WI38 (cell line): ENCODE measurements at regions not wholly inside any gene's neighbourhood (a gene's known extent, or its start where the extent isn't known, plus 50 kb on each side); places are given as distances from the start of the nearest gene placed in this dataset.
"Not testable (repeated sequence)": the region's sequence is repeated elsewhere in the genome, so short reads cannot be mapped to it uniquely, and the experiment has no call there.

Experiments used
- H3K4me3 ChIP-seq: 2 replicates; pipeline ENCODE4 v1.5.1; 2011; ENCODE audit warnings: low read depth, mild to moderate bottlenecking, control low read depth, low read length
- TF ChIP-seq, protein P1 (sequence below): IDR thresholded peaks from 2 replicates; pipeline ENCODE4 v1.5.1; 2012; ENCODE audit warnings: low read depth, mild to moderate bottlenecking, control low read depth, low read length

DNA sequence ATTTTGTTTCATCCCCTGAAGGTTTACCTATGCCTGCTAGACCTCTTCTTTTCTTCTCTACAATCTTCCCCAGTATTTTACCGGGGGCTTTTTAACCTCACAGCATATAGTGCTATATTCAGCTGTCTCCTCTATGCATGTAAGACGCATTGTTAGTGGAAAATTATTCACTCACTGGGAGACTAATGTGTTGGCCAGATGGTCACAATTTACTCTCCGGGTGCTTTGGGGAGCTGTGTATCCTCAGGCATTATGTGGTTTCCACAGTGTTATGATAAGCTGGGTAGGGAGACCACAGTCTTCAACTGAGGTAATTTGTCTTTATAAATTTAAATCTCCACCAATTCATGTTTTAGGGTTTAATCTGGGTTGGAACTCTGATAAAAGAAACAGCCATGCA, 553.8 kb upstream of the PTCHD4 start:
- H3K4me3 ChIP-seq: no peak overlapping the region
- TF ChIP-seq, protein P1, sequence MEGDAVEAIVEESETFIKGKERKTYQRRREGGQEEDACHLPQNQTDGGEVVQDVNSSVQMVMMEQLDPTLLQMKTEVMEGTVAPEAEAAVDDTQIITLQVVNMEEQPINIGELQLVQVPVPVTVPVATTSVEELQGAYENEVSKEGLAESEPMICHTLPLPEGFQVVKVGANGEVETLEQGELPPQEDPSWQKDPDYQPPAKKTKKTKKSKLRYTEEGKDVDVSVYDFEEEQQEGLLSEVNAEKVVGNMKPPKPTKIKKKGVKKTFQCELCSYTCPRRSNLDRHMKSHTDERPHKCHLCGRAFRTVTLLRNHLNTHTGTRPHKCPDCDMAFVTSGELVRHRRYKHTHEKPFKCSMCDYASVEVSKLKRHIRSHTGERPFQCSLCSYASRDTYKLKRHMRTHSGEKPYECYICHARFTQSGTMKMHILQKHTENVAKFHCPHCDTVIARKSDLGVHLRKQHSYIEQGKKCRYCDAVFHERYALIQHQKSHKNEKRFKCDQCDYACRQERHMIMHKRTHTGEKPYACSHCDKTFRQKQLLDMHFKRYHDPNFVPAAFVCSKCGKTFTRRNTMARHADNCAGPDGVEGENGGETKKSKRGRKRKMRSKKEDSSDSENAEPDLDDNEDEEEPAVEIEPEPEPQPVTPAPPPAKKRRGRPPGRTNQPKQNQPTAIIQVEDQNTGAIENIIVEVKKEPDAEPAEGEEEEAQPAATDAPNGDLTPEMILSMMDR: no peak

DNA sequence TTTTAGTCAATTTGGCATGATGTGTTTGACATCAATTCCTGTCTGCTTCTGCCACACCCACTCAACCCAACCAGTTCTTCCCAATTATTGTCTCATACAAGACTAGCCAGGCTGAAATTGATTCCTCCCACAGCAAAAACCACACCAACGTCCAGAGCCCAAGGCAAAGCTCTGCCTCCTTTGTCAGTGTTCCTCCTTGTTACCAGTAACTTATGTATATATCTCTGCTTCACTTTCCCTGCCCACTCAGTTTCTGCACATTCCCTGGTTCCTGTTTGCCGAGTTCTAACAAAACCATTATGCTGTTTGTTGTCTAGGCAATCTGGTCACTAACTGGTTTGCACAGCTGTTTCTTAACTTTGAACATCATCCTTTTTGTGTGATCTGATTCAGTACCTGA, 547.9 kb upstream of the PTCHD4 start:
- TF ChIP-seq, protein P1: no peak
- H3K4me3 ChIP-seq: no peak overlapping the region

DNA sequence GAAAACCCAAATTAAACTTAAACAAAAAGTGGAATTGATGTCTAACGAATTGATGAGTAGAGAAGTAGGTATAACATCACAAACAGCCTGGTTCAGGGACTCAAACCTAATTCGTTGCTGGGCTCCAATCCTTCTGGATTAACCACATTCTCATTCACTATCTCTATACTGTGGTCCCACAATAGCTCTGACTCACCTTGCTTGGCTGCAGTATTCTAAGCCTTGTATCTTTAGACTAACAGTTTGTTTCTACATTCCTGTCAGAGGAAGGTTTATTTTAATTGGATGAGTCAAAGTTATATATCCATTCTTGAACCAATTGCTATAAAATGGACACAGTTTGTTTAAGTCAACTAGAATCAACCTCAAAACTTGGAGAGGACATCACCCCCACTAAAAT, 530.5 kb upstream of the PTCHD4 start:
- TF ChIP-seq, protein P1: no peak
- no peak overlapping the region for H3K4me3 ChIP-seq

DNA sequence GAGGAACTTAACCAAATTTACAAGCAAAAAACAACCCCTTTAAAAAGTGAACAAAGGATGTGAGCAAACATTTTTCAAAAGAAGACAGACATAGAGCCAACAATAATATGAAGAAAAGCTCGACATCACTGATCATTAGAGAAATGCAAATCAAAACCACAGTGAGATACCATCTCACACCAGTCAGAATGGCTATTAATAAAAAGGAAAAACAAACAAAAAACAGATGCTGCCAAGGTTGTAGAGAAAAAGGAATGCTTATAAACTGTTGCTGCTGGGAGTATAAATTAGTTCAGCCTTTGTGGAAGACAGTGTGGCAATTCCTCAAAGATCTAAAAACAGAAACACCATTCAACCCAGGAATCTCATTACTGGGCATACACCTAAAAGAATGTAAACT, 527.8 kb upstream of the PTCHD4 start:
- H3K4me3 ChIP-seq: not testable (repeated sequence)

DNA sequence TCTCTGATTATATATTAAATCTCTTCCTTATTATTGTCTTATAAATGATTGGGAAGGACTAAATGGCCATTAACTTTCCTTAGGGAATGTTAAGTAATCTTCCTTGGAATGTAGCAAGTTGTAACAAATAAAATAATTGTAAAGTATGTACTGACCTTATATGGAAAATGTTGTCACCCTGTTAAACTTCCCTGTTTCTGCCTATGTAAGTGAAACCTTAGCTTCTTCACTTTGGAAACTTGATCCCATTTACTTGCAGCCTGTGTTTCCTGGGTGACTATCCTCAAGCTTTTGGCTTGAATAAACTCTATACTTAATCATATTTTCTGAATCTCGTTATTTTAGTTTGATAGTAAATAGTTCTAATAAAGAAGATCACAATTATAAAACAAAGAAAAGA, 519.5 kb upstream of the PTCHD4 start:
- TF ChIP-seq, protein P1: no peak

DNA sequence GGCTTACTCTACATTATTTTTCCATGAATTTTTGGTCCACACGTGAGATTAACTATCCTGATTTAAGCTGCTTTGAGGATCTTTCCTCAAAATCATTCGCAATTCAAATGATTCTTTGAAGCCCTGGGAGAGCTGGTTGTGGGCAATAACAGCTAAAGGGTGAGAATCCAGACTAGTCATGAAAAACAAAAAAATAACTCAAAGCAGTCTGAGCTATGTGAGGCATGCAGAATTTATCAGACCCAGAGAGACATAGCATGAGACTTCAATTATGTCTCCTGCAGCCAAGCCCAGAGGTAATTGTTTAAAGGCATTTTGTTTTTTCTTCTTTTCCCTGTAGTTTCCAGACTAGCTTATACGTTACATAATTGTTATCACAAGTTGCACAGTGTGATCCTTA, 517.3 kb upstream of the PTCHD4 start:
- TF ChIP-seq, protein P1: no peak
- no peak overlapping the region for H3K4me3 ChIP-seq

More for the DNA sequence above, 519.5 kb upstream of the PTCHD4 start:
- H3K4me3 ChIP-seq: no peak overlapping the region

DNA sequence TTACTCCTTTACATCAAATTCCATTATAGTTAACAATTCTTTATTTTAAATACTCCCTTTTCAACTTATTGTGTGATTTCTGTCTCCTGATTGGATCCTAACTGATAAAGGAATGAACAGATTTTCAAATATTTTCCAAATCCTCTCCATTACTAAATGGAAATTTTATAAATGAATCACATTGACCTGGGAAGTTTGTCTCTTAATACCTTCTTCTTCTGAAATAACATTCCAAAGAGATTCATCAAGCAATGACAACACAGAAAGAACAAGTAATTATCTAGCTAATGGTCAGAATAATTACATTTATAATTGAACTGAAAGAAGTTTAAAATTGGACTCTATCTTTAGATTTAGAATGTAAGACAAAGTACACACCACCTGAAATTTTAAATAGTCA, 515.4 kb upstream of the PTCHD4 start:
- no peak overlapping the region for H3K4me3 ChIP-seq
- TF ChIP-seq, protein P1: no peak

DNA sequence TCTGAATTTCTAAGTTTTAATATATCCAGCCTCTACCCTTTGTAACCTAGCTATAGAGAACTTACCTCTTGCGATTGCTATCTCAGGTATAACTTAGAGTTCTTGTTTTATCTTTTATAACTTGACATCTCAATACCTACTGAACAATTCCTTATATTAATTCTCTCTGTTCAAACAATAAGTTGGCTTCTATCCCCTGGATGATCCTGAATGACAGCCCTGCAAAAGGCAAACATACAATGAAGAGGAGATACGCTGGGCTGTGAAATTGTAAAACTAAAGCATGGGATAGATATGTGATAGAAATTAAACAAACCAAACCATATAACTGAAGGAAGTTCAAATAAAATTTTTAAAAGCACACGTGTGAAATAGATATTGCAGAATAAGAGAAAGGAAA, 513.6 kb upstream of the PTCHD4 start:
- H3K4me3 ChIP-seq: no peak overlapping the region
- TF ChIP-seq, protein P1: no peak
